Stomach (tissue), 4 donors: ENCODE measurements at regions not wholly inside any gene's neighbourhood (a gene's known extent, or its start where the extent isn't known, plus 50 kb on each side); places are given as distances from the start of the nearest gene placed in this dataset.

Source experiments
- EP300 ChIP-seq: sonication (generic); formaldehyde crosslinking; IDR thresholded peaks from one replicate; pipeline ENCODE4 v1.6.1; 2017; ENCODE audit warnings: antibody characterized with exemption
- POLR2AphosphoS5 ChIP-seq, 3 donors: sonication (generic); formaldehyde crosslinking; IDR thresholded peaks; one replicate each; pipeline ENCODE4 v1.6.1; 2016; ENCODE audit warnings: antibody characterized with exemption in 3 of 3
- TF ChIP-seq, protein P1 (sequence below), 7 experiments: fragments of 450-650 bp in 4 of 7; fragments of 200-600 bp in 3 of 7; sonication (generic) in 3 of 7; IDR thresholded peaks; one replicate each; pipeline ENCODE4 v1.5.1; 2016 to 2019; ENCODE audit warnings: antibody characterized with exemption in 7 of 7, control low read depth in 2 of 7, mild to moderate bottlenecking in 1 of 7

DNA sequence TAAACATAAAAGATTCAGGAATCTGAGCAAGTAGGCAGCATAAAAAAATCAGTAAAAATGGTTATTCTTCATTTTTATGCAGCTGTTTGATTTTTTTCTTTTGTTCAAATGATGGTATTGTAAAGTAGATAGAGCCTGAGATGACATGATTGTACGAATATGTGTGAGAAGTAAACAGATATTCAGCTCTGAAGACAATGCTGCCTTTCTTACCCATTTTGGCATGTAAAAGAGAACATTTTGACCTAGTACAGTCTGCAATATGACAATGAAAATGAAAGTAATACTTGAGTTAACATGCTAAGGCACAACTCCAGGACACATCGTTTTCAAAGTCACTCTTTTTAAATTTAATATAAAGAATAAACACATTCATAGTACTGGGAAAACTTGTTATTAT lies 95.7 kb upstream of the NCAM2 start:
- TF ChIP-seq POLR2AphosphoS5 (IDR thresholded peaks at IDR 0.05) (no peak), EP300 (no peak)
- TF ChIP-seq, protein P1, sequence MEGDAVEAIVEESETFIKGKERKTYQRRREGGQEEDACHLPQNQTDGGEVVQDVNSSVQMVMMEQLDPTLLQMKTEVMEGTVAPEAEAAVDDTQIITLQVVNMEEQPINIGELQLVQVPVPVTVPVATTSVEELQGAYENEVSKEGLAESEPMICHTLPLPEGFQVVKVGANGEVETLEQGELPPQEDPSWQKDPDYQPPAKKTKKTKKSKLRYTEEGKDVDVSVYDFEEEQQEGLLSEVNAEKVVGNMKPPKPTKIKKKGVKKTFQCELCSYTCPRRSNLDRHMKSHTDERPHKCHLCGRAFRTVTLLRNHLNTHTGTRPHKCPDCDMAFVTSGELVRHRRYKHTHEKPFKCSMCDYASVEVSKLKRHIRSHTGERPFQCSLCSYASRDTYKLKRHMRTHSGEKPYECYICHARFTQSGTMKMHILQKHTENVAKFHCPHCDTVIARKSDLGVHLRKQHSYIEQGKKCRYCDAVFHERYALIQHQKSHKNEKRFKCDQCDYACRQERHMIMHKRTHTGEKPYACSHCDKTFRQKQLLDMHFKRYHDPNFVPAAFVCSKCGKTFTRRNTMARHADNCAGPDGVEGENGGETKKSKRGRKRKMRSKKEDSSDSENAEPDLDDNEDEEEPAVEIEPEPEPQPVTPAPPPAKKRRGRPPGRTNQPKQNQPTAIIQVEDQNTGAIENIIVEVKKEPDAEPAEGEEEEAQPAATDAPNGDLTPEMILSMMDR (IDR thresholded peaks at IDR 0.05) = no peak
